HEK293T (cell line): ENCODE measurements at regions not wholly inside any gene's neighbourhood (a gene's known extent, or its start where the extent isn't known, plus 50 kb on each side); places are given as distances from the start of the nearest gene placed in this dataset.

Experiments used
- CTCF ChIA-PET: fragments of 350-600 bp; formaldehyde crosslinking; extraction: SDS; loops from one replicate; lab custom pipeline; 2021; ENCODE audit warnings: antibody characterized with exemption, inconsistent platforms; lab: Yijun Ruan, JAX
- POLR2A ChIA-PET: fragments of 350-600 bp; formaldehyde crosslinking; extraction: SDS; loops from one replicate; lab custom pipeline; 2020; ENCODE audit warnings: antibody characterized with exemption, inconsistent platforms; lab: Yijun Ruan, JAX
- DNase-seq: peaks from one replicate; pipeline ENCODE4 v3.0.0; 2012; ENCODE audit warnings: mixed read lengths; ENCODE audit errors: extremely low spot score
- ARNT ChIP-seq: fragments of 450-650 bp; IDR thresholded peaks from 2 replicates; pipeline ENCODE4 v1.6.1; 2017; ENCODE audit warnings: mild to moderate bottlenecking
- BHLHE40 ChIP-seq: fragments of 450-650 bp; IDR thresholded peaks from 2 replicates; pipeline ENCODE4 v1.6.1; 2016; ENCODE audit warnings: mild to moderate bottlenecking, moderate library complexity, borderline replicate concordance
- CTBP1 ChIP-seq: fragments of 450-650 bp; IDR thresholded peaks from 2 replicates; pipeline ENCODE4 v1.6.1; 2016; ENCODE audit warnings: borderline replicate concordance
- ELF4 ChIP-seq: fragments of 450-650 bp; IDR thresholded peaks from 2 replicates; pipeline ENCODE4 v1.6.1; 2017; ENCODE audit warnings: antibody characterized with exemption
- FOXA1 ChIP-seq: fragments of 450-650 bp; IDR thresholded peaks from 2 replicates; pipeline ENCODE4 v1.6.1; 2016; ENCODE audit warnings: mild to moderate bottlenecking
- FOXK2 ChIP-seq: fragments of 450-650 bp; IDR thresholded peaks from 2 replicates; pipeline ENCODE4 v1.6.1; 2016; ENCODE audit warnings: mild to moderate bottlenecking
- FOXM1 ChIP-seq: fragments of 450-650 bp; IDR thresholded peaks from 2 replicates; pipeline ENCODE4 v1.6.1; 2017; ENCODE audit warnings: mild to moderate bottlenecking, borderline replicate concordance
- HDGF ChIP-seq: fragments of 450-650 bp; IDR thresholded peaks from 2 replicates; pipeline ENCODE4 v1.6.1; 2017; ENCODE audit warnings: antibody characterized with exemption, borderline replicate concordance
- L3MBTL2 ChIP-seq: fragments of 450-650 bp; conservative IDR thresholded peaks from 2 replicates; pipeline ENCODE4 v1.6.1; 2016; ENCODE audit warnings: mild to moderate bottlenecking
- LEF1 ChIP-seq: fragments of 450-650 bp; IDR thresholded peaks from 2 replicates; pipeline ENCODE4 v1.6.1; 2017; ENCODE audit warnings: mild to moderate bottlenecking, borderline replicate concordance
- NFRKB ChIP-seq: fragments of 450-650 bp; IDR thresholded peaks from 2 replicates; pipeline ENCODE4 v1.6.1; 2016; ENCODE audit warnings: mild to moderate bottlenecking, moderate library complexity
- PKNOX1 ChIP-seq: fragments of 450-650 bp; IDR thresholded peaks from 2 replicates; pipeline ENCODE4 v1.6.1; 2016
- SP1 ChIP-seq: fragments of 450-650 bp; IDR thresholded peaks from 2 replicates; pipeline ENCODE4 v1.6.1; 2017
- SUZ12 ChIP-seq: fragments of 450-650 bp; IDR thresholded peaks from 2 replicates; pipeline ENCODE4 v1.6.1; 2016; ENCODE audit warnings: mild to moderate bottlenecking
- TARDBP ChIP-seq: fragments of 450-650 bp; IDR thresholded peaks from 2 replicates; pipeline ENCODE4 v1.6.1; 2016
- ZNF384 ChIP-seq: fragments of 450-650 bp; IDR thresholded peaks from 2 replicates; pipeline ENCODE4 v1.6.1; 2016

GRCh38 chr2:4898706-4899105 is 793.5 kb upstream of the SOX11 start:
- CTCF ChIA-PET: no interaction called here
- no peak for DNase-seq
- TF ChIP-seq FOXA1 (no peak), ELF4 (no peak), HDGF (no peak)
- POLR2A ChIA-PET: no interaction called here

DNA sequence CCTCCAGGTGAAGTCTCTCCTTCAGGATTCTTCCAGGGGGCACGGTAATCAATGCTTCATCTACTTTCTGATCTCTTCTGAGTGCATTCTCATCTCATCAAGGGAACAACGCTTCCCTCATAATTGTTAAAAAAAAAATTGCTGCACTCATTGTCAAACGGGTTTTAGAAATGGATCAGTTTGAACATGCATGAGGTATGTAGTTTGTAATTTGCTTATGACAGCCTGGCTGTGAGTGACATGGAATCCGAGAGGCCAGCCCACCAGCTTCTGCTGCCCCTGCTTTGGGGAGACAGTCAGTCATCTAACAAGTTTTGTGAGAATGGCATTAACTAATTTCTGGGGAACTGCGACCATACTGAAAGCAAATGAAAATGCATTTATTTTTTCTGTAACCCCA is 791.9 kb upstream of the SOX11 start:
- ChIA-PET CTCF (no interaction called here), POLR2A (no interaction called here)
- no peak for DNase-seq
- TF ChIP-seq ARNT: no peak
- TF ChIP-seq ZNF384: no peak
- no peak for TF ChIP-seq HDGF
- TF ChIP-seq FOXK2: no peak
- TF ChIP-seq ELF4: no peak
- no peak for TF ChIP-seq LEF1
- no peak for TF ChIP-seq SP1
- no peak for TF ChIP-seq CTBP1
- TF ChIP-seq BHLHE40: no peak
- TF ChIP-seq TARDBP: no peak
- no peak for TF ChIP-seq NFRKB

- ChIA-PET POLR2A (no interaction called here), CTCF (no interaction called here)
- DNase-seq: no peak
- TF ChIP-seq SUZ12 (no peak), FOXM1 (no peak), CTBP1 (no peak), SP1 (no peak), ARNT (no peak), LEF1 (no peak), HDGF (no peak), L3MBTL2 (no peak), FOXA1 (no peak), BHLHE40 (no peak), FOXK2 (no peak), TARDBP (no peak), NFRKB (no peak), ZNF384 (no peak), PKNOX1 (no peak), ELF4 (no peak)
Observed at GRCh38 chr2:4900861-4901770, 791.1 kb upstream of the SOX11 start.

GRCh38 chr2:4903656-4904348 is 788.4 kb upstream of the SOX11 start:
- no peak for DNase-seq
- ChIA-PET POLR2A (no interaction called here), CTCF (no interaction called here)
- TF ChIP-seq ELF4 (no peak), NFRKB (no peak), SUZ12 (no peak), SP1 (no peak), FOXK2 (no peak), BHLHE40 (no peak), L3MBTL2 (no peak), TARDBP (no peak), PKNOX1 (no peak), CTBP1 (no peak), LEF1 (no peak), ZNF384 (no peak), FOXA1 (no peak)

GRCh38 chr2:4908461-4908860 is 783.7 kb upstream of the SOX11 start:
- TF ChIP-seq ARNT (no peak), SUZ12 (no peak), FOXK2 (no peak), FOXA1 (no peak), SP1 (no peak), PKNOX1 (no peak), ELF4 (no peak), L3MBTL2 (no peak), ZNF384 (no peak), BHLHE40 (no peak), LEF1 (no peak), NFRKB (no peak), FOXM1 (no peak), TARDBP (no peak), HDGF (no peak), CTBP1 (no peak)
- no peak for DNase-seq
- CTCF ChIA-PET: no interaction called here
- POLR2A ChIA-PET: no interaction called here
